ENCODE measurements at regions not wholly inside any gene's neighbourhood (a gene's known extent, or its start where the extent isn't known, plus 50 kb on each side); places are given as distances from the start of the nearest gene placed in this dataset.

DNA sequence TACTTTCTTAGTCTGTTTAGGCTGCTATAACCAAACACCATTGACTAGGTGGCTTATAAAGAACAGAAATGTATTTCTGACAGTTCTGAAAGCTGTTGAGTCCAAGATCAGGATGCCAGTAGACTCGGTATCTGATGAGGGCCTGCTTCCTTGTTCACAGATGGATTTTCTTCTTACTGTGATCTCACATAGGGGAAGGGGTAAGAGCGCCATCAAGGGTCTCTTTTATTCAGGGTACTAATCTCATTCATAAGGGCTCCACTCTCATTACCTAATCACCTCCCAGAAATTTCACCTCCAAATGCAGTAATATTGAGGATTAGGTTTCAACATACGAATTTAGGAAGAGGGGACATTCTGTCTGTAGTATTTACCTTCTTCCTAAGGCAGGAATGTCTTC lies 384.0 kb upstream of the DMAC1 start:
- TF ChIP-seq, protein P1, sequence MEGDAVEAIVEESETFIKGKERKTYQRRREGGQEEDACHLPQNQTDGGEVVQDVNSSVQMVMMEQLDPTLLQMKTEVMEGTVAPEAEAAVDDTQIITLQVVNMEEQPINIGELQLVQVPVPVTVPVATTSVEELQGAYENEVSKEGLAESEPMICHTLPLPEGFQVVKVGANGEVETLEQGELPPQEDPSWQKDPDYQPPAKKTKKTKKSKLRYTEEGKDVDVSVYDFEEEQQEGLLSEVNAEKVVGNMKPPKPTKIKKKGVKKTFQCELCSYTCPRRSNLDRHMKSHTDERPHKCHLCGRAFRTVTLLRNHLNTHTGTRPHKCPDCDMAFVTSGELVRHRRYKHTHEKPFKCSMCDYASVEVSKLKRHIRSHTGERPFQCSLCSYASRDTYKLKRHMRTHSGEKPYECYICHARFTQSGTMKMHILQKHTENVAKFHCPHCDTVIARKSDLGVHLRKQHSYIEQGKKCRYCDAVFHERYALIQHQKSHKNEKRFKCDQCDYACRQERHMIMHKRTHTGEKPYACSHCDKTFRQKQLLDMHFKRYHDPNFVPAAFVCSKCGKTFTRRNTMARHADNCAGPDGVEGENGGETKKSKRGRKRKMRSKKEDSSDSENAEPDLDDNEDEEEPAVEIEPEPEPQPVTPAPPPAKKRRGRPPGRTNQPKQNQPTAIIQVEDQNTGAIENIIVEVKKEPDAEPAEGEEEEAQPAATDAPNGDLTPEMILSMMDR (IDR thresholded peaks at IDR 0.05; ENCODE audit: borderline replicate concordance, extremely low read depth, low read length, poor library complexity, severe bottlenecking): no peak
- TF ChIP-seq EZH2 (IDR thresholded peaks at IDR 0.05; ENCODE audit: borderline replicate concordance, low read depth, low read length, severe bottlenecking): no peak
